IMR-90 (cell line): ENCODE measurements at regions not wholly inside any gene's neighbourhood (a gene's known extent, or its start where the extent isn't known, plus 50 kb on each side); places are given as distances from the start of the nearest gene placed in this dataset.

Experiments
- CEBPB ChIP-seq: IDR thresholded peaks from 2 replicates; pipeline ENCODE4 v1.6.1; 2012; ENCODE audit warnings: low read depth, low read length, improper control_type of control experiment
- CTCF ChIP-seq: conservative IDR thresholded peaks from 2 replicates; pipeline ENCODE4 v1.5.1; 2012; ENCODE audit warnings: mild to moderate bottlenecking, low read depth, low read length, improper control_type of control experiment
- FOS ChIP-seq: fragments of 150-350 bp; IDR thresholded peaks from 2 replicates; pipeline ENCODE4 v1.6.1; 2016; ENCODE audit warnings: low read depth, low read length
- MAZ ChIP-seq: IDR thresholded peaks from 2 replicates; pipeline ENCODE4 v1.6.1; 2012; ENCODE audit warnings: low read depth, mild to moderate bottlenecking, low read length, improper control_type of control experiment, moderate library complexity, borderline replicate concordance
- MXI1 ChIP-seq: IDR thresholded peaks from 2 replicates; pipeline ENCODE4 v1.6.1; 2012; ENCODE audit warnings: low read depth, mild to moderate bottlenecking, low read length, moderate library complexity, borderline replicate concordance
- POLR2A ChIP-seq: IDR thresholded peaks from 2 replicates; pipeline ENCODE4 v1.6.1; 2012; ENCODE audit warnings: mild to moderate bottlenecking, low read depth, low read length
- RAD21 ChIP-seq: IDR thresholded peaks from 2 replicates; pipeline ENCODE4 v1.6.1; 2012; ENCODE audit warnings: low read length, improper control_type of control experiment
- RCOR1 ChIP-seq: IDR thresholded peaks from 2 replicates; pipeline ENCODE4 v1.6.1; 2012; ENCODE audit warnings: mild to moderate bottlenecking, low read length, improper control_type of control experiment; ENCODE audit not compliant: insufficient replicate concordance
- USF2 ChIP-seq: fragments of 150-350 bp; IDR thresholded peaks from 2 replicates; pipeline ENCODE4 v1.6.1; 2017; ENCODE audit warnings: mild to moderate bottlenecking, antibody characterized with exemption, low read length, low read depth

GRCh38 chr3:110859993-110860392, 211.6 kb upstream of the NECTIN3 start:
- TF ChIP-seq MXI1 (no peak), RAD21 (no peak), CTCF (no peak), MAZ (no peak), FOS (no peak), POLR2A (no peak), USF2 (no peak), CEBPB (no peak), RCOR1 (no peak)
